ENCODE measurements at regions not wholly inside any gene's neighbourhood (a gene's known extent, or its start where the extent isn't known, plus 50 kb on each side); places are given as distances from the start of the nearest gene placed in this dataset.

DNA sequence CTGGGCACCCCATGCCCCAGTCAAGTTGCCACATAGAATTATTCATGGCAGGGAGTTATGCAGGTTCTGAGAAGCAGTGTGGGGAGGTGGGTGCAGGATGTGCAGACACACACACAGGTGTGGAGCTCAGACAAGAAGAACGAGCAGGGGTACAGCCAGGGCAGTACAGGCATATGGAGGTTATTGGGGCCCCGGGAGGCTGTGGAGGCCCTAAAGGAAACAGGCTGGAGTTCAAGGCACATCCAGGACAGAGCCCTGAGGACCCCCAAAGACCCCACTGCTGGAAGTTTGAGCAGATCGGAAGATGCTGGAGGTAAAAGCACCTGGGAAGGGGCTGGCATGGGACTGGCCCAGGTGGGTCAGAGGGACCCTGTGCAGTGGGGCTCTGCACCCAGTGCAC lies 171.3 kb downstream of the PSMG1 start:
- no peak for ATAC-seq
- intact Hi-C loops (cut with DNase I), result no loop called here
- no peak for DNase-seq
- 71 to 85% methylated on average over 3 of the region's 3 CpGs for WGBS, 2 donors
- no peak for TF ChIP-seq POLR2A (IDR thresholded peaks at IDR 0.05)
- TF ChIP-seq, protein P1, sequence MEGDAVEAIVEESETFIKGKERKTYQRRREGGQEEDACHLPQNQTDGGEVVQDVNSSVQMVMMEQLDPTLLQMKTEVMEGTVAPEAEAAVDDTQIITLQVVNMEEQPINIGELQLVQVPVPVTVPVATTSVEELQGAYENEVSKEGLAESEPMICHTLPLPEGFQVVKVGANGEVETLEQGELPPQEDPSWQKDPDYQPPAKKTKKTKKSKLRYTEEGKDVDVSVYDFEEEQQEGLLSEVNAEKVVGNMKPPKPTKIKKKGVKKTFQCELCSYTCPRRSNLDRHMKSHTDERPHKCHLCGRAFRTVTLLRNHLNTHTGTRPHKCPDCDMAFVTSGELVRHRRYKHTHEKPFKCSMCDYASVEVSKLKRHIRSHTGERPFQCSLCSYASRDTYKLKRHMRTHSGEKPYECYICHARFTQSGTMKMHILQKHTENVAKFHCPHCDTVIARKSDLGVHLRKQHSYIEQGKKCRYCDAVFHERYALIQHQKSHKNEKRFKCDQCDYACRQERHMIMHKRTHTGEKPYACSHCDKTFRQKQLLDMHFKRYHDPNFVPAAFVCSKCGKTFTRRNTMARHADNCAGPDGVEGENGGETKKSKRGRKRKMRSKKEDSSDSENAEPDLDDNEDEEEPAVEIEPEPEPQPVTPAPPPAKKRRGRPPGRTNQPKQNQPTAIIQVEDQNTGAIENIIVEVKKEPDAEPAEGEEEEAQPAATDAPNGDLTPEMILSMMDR (IDR thresholded peaks at IDR 0.05), result no peak
- Histone ChIP-seq H3K36me3 (replicated peaks in 1 of 2; ENCODE audit: insufficient read depth in 1 of 2, low read depth in 2 of 2) (no peaks in the 10 kb centered on the region), H3K27me3 (no peaks in the 10 kb centered on the region), H3K4me3 (no peak overlapping the region), H3K27ac (no peak overlapping the region), H3K4me1 (no peaks in the 10 kb centered on the region), H3K9me3 (no peaks in the 10 kb centered on the region)

DNA sequence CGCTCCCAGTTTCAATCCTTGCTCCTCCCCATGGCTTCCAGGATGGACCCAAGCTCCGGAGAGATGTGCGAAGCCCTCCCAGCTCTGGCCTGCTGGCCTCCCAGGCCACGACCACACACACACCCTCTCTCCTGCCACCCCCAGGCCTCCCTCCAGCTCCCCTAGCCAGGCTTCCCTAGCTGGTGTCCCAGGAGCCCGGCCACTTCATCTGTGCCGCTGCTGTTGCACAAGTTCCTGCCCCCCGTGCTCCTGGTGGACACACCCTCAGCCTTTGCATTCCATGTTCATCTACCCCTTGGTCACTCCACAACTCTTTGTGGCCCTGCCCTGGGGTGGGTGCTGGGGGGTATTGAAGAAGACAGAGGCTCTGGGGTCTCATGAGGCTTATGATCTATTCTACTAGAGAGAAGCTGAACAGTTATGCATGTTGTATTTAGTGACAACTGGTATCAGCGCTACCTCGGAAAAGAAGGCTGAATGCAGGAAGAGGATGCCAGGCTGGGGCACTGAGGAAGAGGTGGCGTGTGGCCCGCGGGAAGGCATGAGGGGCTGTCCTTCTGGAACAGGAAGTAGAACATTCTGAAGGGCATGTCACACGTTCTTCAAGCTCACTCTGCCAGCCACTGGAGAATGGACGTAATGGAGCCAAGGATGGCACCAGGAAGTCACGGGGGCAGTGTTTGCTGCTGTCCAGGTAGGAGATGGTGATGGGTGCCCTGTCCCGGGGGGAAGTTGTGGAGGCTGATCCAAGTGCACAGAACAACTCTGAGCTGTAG lies 172.4 kb downstream of the PSMG1 start:
- H3K4me3 ChIP-seq, result no peak overlapping the region
- H3K4me1 ChIP-seq, result no peaks in the 10 kb centered on the region
- TF ChIP-seq, protein P1 (IDR thresholded peaks at IDR 0.05), result no peak
- TF ChIP-seq POLR2A (IDR thresholded peaks at IDR 0.05), result no peak
- intact Hi-C loops (cut with DNase I), result no loop called here
- no peaks in the 10 kb centered on the region for H3K27me3 ChIP-seq
- ATAC-seq (no peak), DNase-seq (peak in 1 of 4 donors; percentile 55)
- 57 to 76% methylated on average over 16 of the region's 16 CpGs for WGBS, 2 donors
- H3K9me3 ChIP-seq, result no peaks in the 10 kb centered on the region
- H3K27ac ChIP-seq, result no peak overlapping the region
- H3K36me3 ChIP-seq (replicated peaks in 1 of 2; ENCODE audit: insufficient read depth in 1 of 2, low read depth in 2 of 2), result no peaks in the 10 kb centered on the region

DNA sequence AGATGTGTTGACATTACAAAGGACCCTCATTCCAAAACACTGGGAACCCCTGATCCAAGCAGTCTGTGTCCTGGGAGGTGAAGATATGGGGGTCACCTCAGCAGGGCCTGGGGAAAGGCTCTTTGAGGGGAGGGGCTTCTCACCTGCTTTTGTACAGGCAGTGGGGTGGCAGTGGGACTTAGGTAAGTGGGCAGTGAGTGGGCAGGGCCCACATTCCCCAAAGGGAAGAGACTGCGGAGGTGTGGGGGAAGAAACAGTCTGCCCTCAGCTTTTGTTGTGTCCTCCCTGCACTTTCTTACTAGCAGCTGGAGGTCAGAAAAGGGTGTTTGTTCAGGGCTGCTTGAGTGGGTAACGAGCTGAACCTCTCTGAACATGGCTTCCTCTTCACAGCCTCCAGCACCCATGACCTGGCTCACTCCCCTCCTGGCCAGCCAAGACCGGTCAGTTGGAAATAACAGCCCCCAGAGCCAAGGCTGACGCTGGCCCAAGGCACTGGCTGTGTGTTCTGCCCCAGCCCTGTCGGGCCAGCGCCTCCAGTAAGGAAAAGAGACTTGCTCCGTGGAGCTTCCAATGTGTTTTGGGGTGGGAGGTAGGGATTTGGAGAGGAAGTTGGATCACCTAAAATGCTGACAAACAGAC lies 173.5 kb downstream of the PSMG1 start:
- Histone ChIP-seq H3K27me3 (no peaks in the 10 kb centered on the region), H3K27ac (no peak overlapping the region), H3K9me3 (no peaks in the 10 kb centered on the region), H3K36me3 (replicated peaks in 1 of 2; ENCODE audit: insufficient read depth in 1 of 2, low read depth in 2 of 2) (no peaks in the 10 kb centered on the region), H3K4me3 (no peak overlapping the region), H3K4me1 (no peaks in the 10 kb centered on the region)
- TF ChIP-seq POLR2A (IDR thresholded peaks at IDR 0.05), result no peak
- TF ChIP-seq, protein P1 (IDR thresholded peaks at IDR 0.05), result no peak
- no peak for DNase-seq
- intact Hi-C loops (cut with DNase I), result no loop called here
- 77 to 80% methylated on average over 7 of the region's 7 CpGs for WGBS, 2 donors
- no peak for ATAC-seq

DNA sequence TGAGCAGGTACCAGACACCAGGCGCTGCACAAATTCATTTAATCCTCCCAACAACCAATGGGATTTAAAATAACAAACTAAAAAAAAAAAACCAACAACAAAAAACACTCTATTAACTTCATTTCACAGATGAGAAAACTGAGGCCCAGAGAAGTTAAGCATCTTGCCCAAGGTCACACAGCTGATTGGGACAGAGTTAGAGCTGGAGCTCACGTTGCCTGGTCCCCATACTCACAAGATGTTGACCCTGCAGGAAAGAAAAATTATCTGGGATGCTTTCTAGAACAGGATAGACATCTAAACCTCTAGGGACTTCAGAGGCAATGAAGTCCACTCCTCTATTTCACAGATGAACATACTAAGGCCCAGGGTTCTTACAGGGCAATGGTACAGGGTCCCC lies 175.3 kb downstream of the PSMG1 start:
- Histone ChIP-seq H3K36me3 (replicated peaks in 1 of 2; ENCODE audit: insufficient read depth in 1 of 2, low read depth in 2 of 2) (no peaks in the 10 kb centered on the region), H3K27ac (no peak overlapping the region), H3K9me3 (no peaks in the 10 kb centered on the region), H3K27me3 (no peaks in the 10 kb centered on the region), H3K4me1 (no peaks in the 10 kb centered on the region), H3K4me3 (no peak overlapping the region)
- ATAC-seq, result no peak
- intact Hi-C loops (cut with DNase I), result no loop called here
- DNase-seq, result no peak
- 52 to 53% methylated on average over 2 of the region's 2 CpGs for WGBS, 2 donors
- TF ChIP-seq, protein P1 (IDR thresholded peaks at IDR 0.05), result no peak

All from body of pancreas (tissue), 4 donors.